PC-9 (cell line): ENCODE measurements at regions not wholly inside any gene's neighbourhood (a gene's known extent, or its start where the extent isn't known, plus 50 kb on each side); places are given as distances from the start of the nearest gene placed in this dataset.

Experiments used
- CTCF ChIP-seq: fragments of 200-600 bp; sonication (generic); conservative IDR thresholded peaks from 2 replicates; pipeline ENCODE4 v1.6.1; 2017; ENCODE audit warnings: mixed run types, antibody characterized with exemption, mild to moderate bottlenecking, moderate library complexity
- EZH2 ChIP-seq: fragments of 200-600 bp; sonication (generic); IDR thresholded peaks from 2 replicates; pipeline ENCODE4 v1.8.0; 2017; ENCODE audit warnings: antibody characterized with exemption, low read depth

- TF ChIP-seq EZH2 (no peak), CTCF (no peak)
These were observed 108.0 kb upstream of the TBC1D5 start for GRCh38 chr3:17850448-17850847.
